SU-DHL-6 (cell line): ENCODE measurements at regions not wholly inside any gene's neighbourhood (a gene's known extent, or its start where the extent isn't known, plus 50 kb on each side); places are given as distances from the start of the nearest gene placed in this dataset.
"Not testable (repeated sequence)": the region's sequence is repeated elsewhere in the genome, so short reads cannot be mapped to it uniquely, and the experiment has no call there.

Experiments used
- H2AFZ ChIP-seq: fragments of 200-600 bp; sonication (generic); 2 replicates; pipeline ENCODE4 v1.6.1; 2014; ENCODE audit warnings: low read depth, mild to moderate bottlenecking, moderate library complexity, mixed read lengths, antibody characterized with exemption, low read length; ENCODE audit not compliant: severe bottlenecking
- H3F3A ChIP-seq: fragments of 200-600 bp; shearing (Covaris generic); 2 replicates; pipeline ENCODE4 v1.6.0; 2016; ENCODE audit warnings: antibody characterized with exemption, mild to moderate bottlenecking; ENCODE audit not compliant: insufficient read depth
- H3K27ac ChIP-seq: fragments of 200-600 bp; sonication (generic); 2 replicates; pipeline ENCODE4 v1.5.1; 2016; ENCODE audit warnings: low read depth, mild to moderate bottlenecking, low read length, moderate library complexity, mixed read lengths
- H3K27me3 ChIP-seq: fragments of 200-600 bp; sonication (generic), shearing (Covaris generic); 2 replicates; pipeline ENCODE4 v1.6.0; 2014; ENCODE audit warnings: mild to moderate bottlenecking, low read length
- H3K36me3 ChIP-seq: fragments of 200-600 bp; sonication (generic); 2 replicates; pipeline ENCODE4 v1.6.1; 2014; ENCODE audit warnings: mild to moderate bottlenecking, low read length, mixed read lengths
- H3K4me2 ChIP-seq: fragments of 300-600, 200-600 bp; shearing (Covaris generic), sonication (generic); 2 replicates; pipeline ENCODE4 v1.6.0; 2014; ENCODE audit warnings: low read length, low read depth, mild to moderate bottlenecking; ENCODE audit not compliant: poor library complexity, severe bottlenecking
- H3K4me3 ChIP-seq: fragments of 200-600 bp; sonication (generic); 2 replicates; pipeline ENCODE4 v1.5.1; 2014; ENCODE audit warnings: antibody characterized with exemption, low read length, mild to moderate bottlenecking, mixed read lengths; ENCODE audit not compliant: insufficient read depth, poor library complexity, severe bottlenecking
- H3K79me2 ChIP-seq: fragments of 200-600 bp; sonication (generic); 2 replicates; pipeline ENCODE4 v1.6.1; 2014; ENCODE audit warnings: mild to moderate bottlenecking, low read length, moderate library complexity; ENCODE audit not compliant: insufficient read depth
- H3K9ac ChIP-seq: fragments of 200-600 bp; sonication (generic); 2 replicates; pipeline ENCODE4 v1.7.0; 2014; ENCODE audit warnings: mild to moderate bottlenecking, low read length
- H3K9me2 ChIP-seq: fragments of 200-600 bp; sonication (generic); replicated peaks from 2 replicates; pipeline ENCODE4 v1.6.1; 2014; ENCODE audit warnings: low read length; ENCODE audit not compliant: insufficient read depth
- H3K9me3 ChIP-seq: fragments of 200-600 bp; sonication (generic); 2 replicates; pipeline ENCODE4 v1.6.1; 2014; ENCODE audit warnings: low read length, mixed read lengths; ENCODE audit not compliant: insufficient read depth
- H4K20me1 ChIP-seq: fragments of 200-600 bp; sonication (generic); 2 replicates; pipeline ENCODE4 v1.6.1; 2014; ENCODE audit warnings: low read depth, mild to moderate bottlenecking, antibody characterized with exemption, low read length, moderate library complexity, mixed read lengths
- EZH2phosphoT487 ChIP-seq: fragments of 200-600 bp; sonication (generic), shearing (Covaris generic); conservative IDR thresholded peaks from 2 replicates; pipeline ENCODE4 v1.6.1; 2018; ENCODE audit warnings: mild to moderate bottlenecking, antibody characterized with exemption, low read length, moderate library complexity, mixed read lengths
- TF ChIP-seq, protein P1 (sequence below): fragments of 200-600 bp; sonication (generic); IDR thresholded peaks from one replicate; pipeline ENCODE4 v1.5.1; 2017; ENCODE audit warnings: antibody characterized with exemption, mild to moderate bottlenecking, low read length, moderate library complexity; ENCODE audit not compliant: insufficient read depth, poor library complexity, severe bottlenecking

- Histone ChIP-seq H3K4me2 (no peak overlapping the region), H3K27ac (no peak overlapping the region), H3K9me3 (no peaks in the 10 kb centered on the region), H3F3A (no peaks in the 10 kb centered on the region), H3K9me2 (no peaks in the 10 kb centered on the region), H3K27me3 (no peaks in the 10 kb centered on the region), H2AFZ (no peak overlapping the region), H3K36me3 (no peaks in the 10 kb centered on the region), H3K4me3 (no peak overlapping the region), H3K9ac (no peak overlapping the region), H4K20me1 (no peaks in the 10 kb centered on the region), H3K79me2 (no peaks in the 10 kb centered on the region)
- no peak for TF ChIP-seq EZH2phosphoT487
- TF ChIP-seq, protein P1, sequence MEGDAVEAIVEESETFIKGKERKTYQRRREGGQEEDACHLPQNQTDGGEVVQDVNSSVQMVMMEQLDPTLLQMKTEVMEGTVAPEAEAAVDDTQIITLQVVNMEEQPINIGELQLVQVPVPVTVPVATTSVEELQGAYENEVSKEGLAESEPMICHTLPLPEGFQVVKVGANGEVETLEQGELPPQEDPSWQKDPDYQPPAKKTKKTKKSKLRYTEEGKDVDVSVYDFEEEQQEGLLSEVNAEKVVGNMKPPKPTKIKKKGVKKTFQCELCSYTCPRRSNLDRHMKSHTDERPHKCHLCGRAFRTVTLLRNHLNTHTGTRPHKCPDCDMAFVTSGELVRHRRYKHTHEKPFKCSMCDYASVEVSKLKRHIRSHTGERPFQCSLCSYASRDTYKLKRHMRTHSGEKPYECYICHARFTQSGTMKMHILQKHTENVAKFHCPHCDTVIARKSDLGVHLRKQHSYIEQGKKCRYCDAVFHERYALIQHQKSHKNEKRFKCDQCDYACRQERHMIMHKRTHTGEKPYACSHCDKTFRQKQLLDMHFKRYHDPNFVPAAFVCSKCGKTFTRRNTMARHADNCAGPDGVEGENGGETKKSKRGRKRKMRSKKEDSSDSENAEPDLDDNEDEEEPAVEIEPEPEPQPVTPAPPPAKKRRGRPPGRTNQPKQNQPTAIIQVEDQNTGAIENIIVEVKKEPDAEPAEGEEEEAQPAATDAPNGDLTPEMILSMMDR: no peak
Measured at GRCh38 chr7:7032221-7032620, 150.1 kb upstream of the C1GALT1 start.

DNA sequence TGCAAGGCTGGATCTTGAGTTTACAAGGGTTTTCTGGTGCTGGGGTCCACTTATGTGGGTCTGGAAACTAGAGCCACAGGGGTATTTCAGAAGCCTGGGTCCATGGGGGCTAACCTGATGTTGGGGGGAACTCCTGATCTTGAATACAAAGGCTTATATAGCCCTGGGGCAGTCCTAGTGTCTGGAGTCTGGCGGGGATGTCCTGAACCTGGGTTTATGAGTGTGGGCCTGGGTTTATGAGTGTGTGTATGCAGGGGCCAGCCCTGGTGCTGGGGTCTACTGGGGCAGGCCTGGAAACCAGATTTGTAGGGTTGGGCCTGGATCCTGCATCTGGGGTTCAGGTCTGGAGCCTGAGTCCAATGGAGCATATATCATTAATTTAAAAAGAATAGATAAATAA lies 146.5 kb upstream of the C1GALT1 start:
- Histone ChIP-seq H3F3A (no peaks in the 10 kb centered on the region), H3K4me3 (no peak overlapping the region), H3K4me2 (no peak overlapping the region), H3K9me3 (no peaks in the 10 kb centered on the region), H2AFZ (no peak overlapping the region), H3K27ac (no peak overlapping the region), H3K36me3 (no peaks in the 10 kb centered on the region), H3K79me2 (no peaks in the 10 kb centered on the region), H3K9me2 (no peaks in the 10 kb centered on the region), H3K27me3 (no peaks in the 10 kb centered on the region), H4K20me1 (no peaks in the 10 kb centered on the region), H3K9ac (no peak overlapping the region)
- TF ChIP-seq, protein P1: no peak
- TF ChIP-seq EZH2phosphoT487: no peak

- not testable (repeated sequence) for H3K4me3 ChIP-seq, H3K27ac ChIP-seq, H2AFZ ChIP-seq, H3K36me3 ChIP-seq, H3K27me3 ChIP-seq, H4K20me1 ChIP-seq, H3K9me2 ChIP-seq, H3K79me2 ChIP-seq, H3K4me2 ChIP-seq, H3K9me3 ChIP-seq, H3K9ac ChIP-seq, H3F3A ChIP-seq
Measured at GRCh38 chr7:7042286-7042893, 140.0 kb upstream of the C1GALT1 start.

DNA sequence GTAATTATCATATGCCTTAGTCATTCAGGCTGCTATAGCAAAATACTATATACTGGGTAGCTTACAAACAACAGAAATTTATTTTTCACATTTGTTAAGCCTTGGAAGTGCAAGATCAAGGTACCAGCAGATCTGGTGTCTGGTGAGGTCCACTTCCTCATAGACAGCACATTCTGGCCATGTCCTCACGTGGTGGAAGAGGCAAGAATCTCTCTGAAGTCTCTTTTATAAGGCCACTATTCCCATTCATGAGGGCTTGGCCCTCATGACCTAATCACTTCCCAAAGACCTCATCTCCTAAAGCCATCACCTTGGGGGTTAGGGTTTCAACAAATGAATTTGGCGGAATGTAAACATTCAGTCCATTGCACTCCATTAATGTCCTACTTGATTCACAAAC lies 137.5 kb upstream of the C1GALT1 start:
- no peak overlapping the region for H2AFZ ChIP-seq
- H3K9me2 ChIP-seq: no peaks in the 10 kb centered on the region
- H3K4me2 ChIP-seq: no peak overlapping the region
- TF ChIP-seq, protein P1: no peak
- no peak for TF ChIP-seq EZH2phosphoT487
- H3K9ac ChIP-seq: no peak overlapping the region
- no peak overlapping the region for H3K4me3 ChIP-seq
- H4K20me1 ChIP-seq: no peaks in the 10 kb centered on the region
- H3K36me3 ChIP-seq: no peaks in the 10 kb centered on the region
- no peaks in the 10 kb centered on the region for H3K9me3 ChIP-seq
- no peaks in the 10 kb centered on the region for H3K79me2 ChIP-seq
- H3K27ac ChIP-seq: no peak overlapping the region
- H3F3A ChIP-seq: no peaks in the 10 kb centered on the region
- H3K27me3 ChIP-seq: no peaks in the 10 kb centered on the region
